Activated naive CD8-positive, alpha-beta T cell treated with anti-CD3 and anti-CD28 coated beads, Interleukin-2, amount 10 ng/mL, durations not matched to agents 7 days and 5 days (primary cell): ENCODE measurements at regions not wholly inside any gene's neighbourhood (a gene's known extent, or its start where the extent isn't known, plus 50 kb on each side); places are given as distances from the start of the nearest gene placed in this dataset.

Experiments
- ATAC-seq: fragments of 150-1000 bp; cut with Tn5 transposase; one replicate; pipeline ENCODE4 v1.10.0; 2021; ENCODE audit warnings: low read depth, moderate library complexity
- POLR2A ChIA-PET: fragments of 350-600 bp; sonication (Branson Sonifier 250); formaldehyde crosslinking; loops from one replicate; lab custom pipeline; 2021; ENCODE audit warnings: antibody characterized with exemption; lab: Charles Lee
- DNase-seq: peaks from one replicate; pipeline ENCODE4 v3.0.0; 2021
- H3K27ac Mint-ChIP-seq: one replicate; pipeline ENCODE4 v1.8.0; 2022; ENCODE audit warnings: mild to moderate bottlenecking, mixed read lengths
- H3K27me3 Mint-ChIP-seq: one replicate; pipeline ENCODE4 v1.8.0; 2022; ENCODE audit warnings: mild to moderate bottlenecking, moderate library complexity, mixed read lengths
- H3K36me3 Mint-ChIP-seq: one replicate; pipeline ENCODE4 v1.8.0; 2021; ENCODE audit warnings: mild to moderate bottlenecking, mixed read lengths
- H3K4me1 Mint-ChIP-seq: one replicate; pipeline ENCODE4 v1.8.0; 2021; ENCODE audit warnings: mixed read lengths
- H3K4me3 Mint-ChIP-seq: one replicate; pipeline ENCODE4 v1.8.0; 2022; ENCODE audit warnings: mild to moderate bottlenecking, moderate library complexity, mixed read lengths
- H3K9me3 Mint-ChIP-seq: one replicate; pipeline ENCODE4 v1.8.0; 2021; ENCODE audit warnings: mixed read lengths

- no peak for DNase-seq
- Mint-ChIP-seq H3K27ac (no peak overlapping the region), H3K27me3 (no peaks in the 10 kb centered on the region), H3K4me1 (no peaks in the 10 kb centered on the region), H3K9me3 (no peaks in the 10 kb centered on the region), H3K36me3 (no peaks in the 10 kb centered on the region), H3K4me3 (no peak overlapping the region)
- POLR2A ChIA-PET: no interaction called here
- ATAC-seq: no peak
Observed at GRCh38 chr3:181549266-181549665, 162.5 kb upstream of the SOX2 start.

- Mint-ChIP-seq H3K36me3 (no peaks in the 10 kb centered on the region), H3K27ac (no peak overlapping the region), H3K9me3 (peaks cover 3% of the 10 kb centered on the region), H3K4me1 (no peaks in the 10 kb centered on the region), H3K4me3 (no peak overlapping the region), H3K27me3 (no peaks in the 10 kb centered on the region)
- ATAC-seq (no peak), DNase-seq (no peak)
- POLR2A ChIA-PET: no interaction called here
Observed at GRCh38 chr3:181541414-181541813, 170.3 kb upstream of the SOX2 start.

GRCh38 chr3:181534781-181535221 is 176.9 kb upstream of the SOX2 start:
- no peak overlapping the region for H3K4me3 Mint-ChIP-seq
- peaks cover 3% of the 10 kb centered on the region for H3K9me3 Mint-ChIP-seq
- no peaks in the 10 kb centered on the region for H3K36me3 Mint-ChIP-seq
- DNase-seq (no peak), ATAC-seq (no peak)
- H3K4me1 Mint-ChIP-seq: no peaks in the 10 kb centered on the region
- no peak overlapping the region for H3K27ac Mint-ChIP-seq
- H3K27me3 Mint-ChIP-seq: no peaks in the 10 kb centered on the region
- POLR2A ChIA-PET: no interaction called here

GRCh38 chr3:181533811-181534210 is 177.9 kb upstream of the SOX2 start:
- Mint-ChIP-seq H3K9me3 (peaks cover 3% of the 10 kb centered on the region), H3K4me1 (no peaks in the 10 kb centered on the region), H3K4me3 (no peak overlapping the region), H3K27me3 (no peaks in the 10 kb centered on the region), H3K27ac (no peak overlapping the region), H3K36me3 (no peaks in the 10 kb centered on the region)
- POLR2A ChIA-PET: interaction anchor here (0.7 kb wide), 1 partner anchor 1108 kb away, joined by 4 read pairs; no protein-coding TSS in a partner anchor
- no peak for ATAC-seq
- DNase-seq: no peak

- Mint-ChIP-seq H3K36me3 (no peaks in the 10 kb centered on the region), H3K4me1 (no peaks in the 10 kb centered on the region), H3K27ac (no peak overlapping the region), H3K9me3 (peaks cover 7% of the 10 kb centered on the region), H3K27me3 (no peaks in the 10 kb centered on the region), H3K4me3 (no peak overlapping the region)
- POLR2A ChIA-PET: no interaction called here
- no peak for DNase-seq
- no peak for ATAC-seq
Observed at GRCh38 chr3:181530584-181530983, 181.1 kb upstream of the SOX2 start.

- no peak overlapping the region for H3K4me3 Mint-ChIP-seq
- ATAC-seq (no peak), DNase-seq (no peak)
- H3K9me3 Mint-ChIP-seq: peaks cover 3% of the 10 kb centered on the region
- POLR2A ChIA-PET: no interaction called here
- H3K27ac Mint-ChIP-seq: no peak overlapping the region
- no peaks in the 10 kb centered on the region for H3K27me3 Mint-ChIP-seq
- H3K36me3 Mint-ChIP-seq: no peaks in the 10 kb centered on the region
- no peaks in the 10 kb centered on the region for H3K4me1 Mint-ChIP-seq
Observed at GRCh38 chr3:181521831-181522230, 189.9 kb upstream of the SOX2 start.

GRCh38 chr3:181518222-181518621 is 193.5 kb upstream of the SOX2 start:
- no peak overlapping the region for H3K4me3 Mint-ChIP-seq

GRCh38 chr3:181512787-181513186 is 198.9 kb upstream of the SOX2 start:
- no peak overlapping the region for H3K27ac Mint-ChIP-seq
- no peak overlapping the region for H3K4me3 Mint-ChIP-seq
- peaks cover 26% of the 10 kb centered on the region for H3K9me3 Mint-ChIP-seq
- H3K4me1 Mint-ChIP-seq: no peaks in the 10 kb centered on the region
- no peaks in the 10 kb centered on the region for H3K27me3 Mint-ChIP-seq
- ATAC-seq (no peak), DNase-seq (no peak)
- H3K36me3 Mint-ChIP-seq: peaks cover 2% of the 10 kb centered on the region
- POLR2A ChIA-PET: no interaction called here

More at GRCh38 chr3:181518222-181518621, 193.5 kb upstream of the SOX2 start:
- H3K27ac Mint-ChIP-seq: no peak overlapping the region
- peaks cover 2% of the 10 kb centered on the region for H3K9me3 Mint-ChIP-seq
- DNase-seq: no peak
- H3K36me3 Mint-ChIP-seq: no peaks in the 10 kb centered on the region
- POLR2A ChIA-PET: no interaction called here
- no peaks in the 10 kb centered on the region for H3K4me1 Mint-ChIP-seq
- no peak for ATAC-seq
- no peaks in the 10 kb centered on the region for H3K27me3 Mint-ChIP-seq

- Mint-ChIP-seq H3K36me3 (peaks cover 2% of the 10 kb centered on the region), H3K9me3 (peaks cover 27% of the 10 kb centered on the region), H3K4me3 (no peak overlapping the region), H3K4me1 (no peaks in the 10 kb centered on the region), H3K27me3 (no peaks in the 10 kb centered on the region), H3K27ac (no peak overlapping the region)
- no peak for ATAC-seq
- POLR2A ChIA-PET: no interaction called here
- no peak for DNase-seq
Observed at GRCh38 chr3:181510500-181510899, 201.2 kb upstream of the SOX2 start.

GRCh38 chr3:181497358-181497757 is 214.4 kb upstream of the SOX2 start:
- Mint-ChIP-seq H3K4me3 (no peak overlapping the region), H3K36me3 (no peaks in the 10 kb centered on the region), H3K4me1 (no peaks in the 10 kb centered on the region), H3K27ac (no peak overlapping the region), H3K9me3 (peaks cover 3% of the 10 kb centered on the region), H3K27me3 (no peaks in the 10 kb centered on the region)
- ATAC-seq (no peak), DNase-seq (no peak)
- POLR2A ChIA-PET: no interaction called here

- Mint-ChIP-seq H3K27ac (no peak overlapping the region), H3K27me3 (no peaks in the 10 kb centered on the region), H3K9me3 (no peaks in the 10 kb centered on the region), H3K4me3 (no peak overlapping the region), H3K36me3 (no peaks in the 10 kb centered on the region), H3K4me1 (no peaks in the 10 kb centered on the region)
- DNase-seq (no peak), ATAC-seq (no peak)
- POLR2A ChIA-PET: no interaction called here
Observed at GRCh38 chr3:181493423-181493822, 218.3 kb upstream of the SOX2 start.

GRCh38 chr3:181488536-181488935 is 223.2 kb upstream of the SOX2 start:
- DNase-seq (no peak), ATAC-seq (no peak)
- H3K27ac Mint-ChIP-seq: no peak overlapping the region
- H3K4me3 Mint-ChIP-seq: no peak overlapping the region
- H3K27me3 Mint-ChIP-seq: no peaks in the 10 kb centered on the region
- H3K4me1 Mint-ChIP-seq: no peaks in the 10 kb centered on the region
- POLR2A ChIA-PET: no interaction called here
- no peaks in the 10 kb centered on the region for H3K36me3 Mint-ChIP-seq
- H3K9me3 Mint-ChIP-seq: no peaks in the 10 kb centered on the region

GRCh38 chr3:181487236-181487978 is 224.3 kb upstream of the SOX2 start:
- DNase-seq: no peak
- no peaks in the 10 kb centered on the region for H3K36me3 Mint-ChIP-seq
- ATAC-seq: no peak
- H3K27ac Mint-ChIP-seq: no peak overlapping the region
- no peak overlapping the region for H3K4me3 Mint-ChIP-seq
- POLR2A ChIA-PET: no interaction called here
- H3K4me1 Mint-ChIP-seq: no peaks in the 10 kb centered on the region
- no peaks in the 10 kb centered on the region for H3K9me3 Mint-ChIP-seq
- H3K27me3 Mint-ChIP-seq: no peaks in the 10 kb centered on the region

GRCh38 chr3:181486141-181486885 is 225.4 kb upstream of the SOX2 start:
- Mint-ChIP-seq H3K36me3 (no peaks in the 10 kb centered on the region), H3K4me1 (no peaks in the 10 kb centered on the region), H3K4me3 (no peak overlapping the region), H3K27ac (no peak overlapping the region), H3K27me3 (no peaks in the 10 kb centered on the region), H3K9me3 (no peaks in the 10 kb centered on the region)
- DNase-seq: no peak
- no peak for ATAC-seq
- POLR2A ChIA-PET: interaction anchor here (0.7 kb wide), 1 partner anchor 74 kb away, joined by 3 read pairs; no protein-coding TSS in a partner anchor
